Upper lobe of left lung (tissue), 6 donors: ENCODE measurements at regions not wholly inside any gene's neighbourhood (a gene's known extent, or its start where the extent isn't known, plus 50 kb on each side); places are given as distances from the start of the nearest gene placed in this dataset.

Experiments used
- ATAC-seq, 2 donors: fragments of 200-7000 bp; cut with Tn5 transposase; one replicate each; pipeline ENCODE4 v1.9.1; 2022; ENCODE audit warnings: mild to moderate bottlenecking in 2 of 2, moderate library complexity in 2 of 2; ENCODE audit not compliant: low FRiP score in 2 of 2
- DNase-seq, 2 donors: peaks; one replicate each; pipeline ENCODE4 v3.0.0-alpha.2; 2019 to 2020
- H3K27ac ChIP-seq, 4 donors: fragments of 200-600 bp; sonication (generic); one replicate each; pipeline ENCODE4 v1.5.1; 2016 to 2019
- H3K27me3 ChIP-seq, 4 donors: fragments of 200-600 bp; sonication (generic); one replicate each; pipeline ENCODE4 v1.5.1; 2017 to 2019
- H3K36me3 ChIP-seq, 4 donors: fragments of 200-600 bp; sonication (generic); one replicate each; pipeline ENCODE4 v1.5.1; 2016 to 2019
- H3K4me1 ChIP-seq, 4 donors: fragments of 200-600 bp; sonication (generic); one replicate each; pipeline ENCODE4 v1.5.1; 2018 to 2019
- H3K4me3 ChIP-seq, 4 donors: fragments of 200-600 bp; sonication (generic); one replicate each; pipeline ENCODE4 v1.5.1; 2017 to 2019; ENCODE audit warnings: mild to moderate bottlenecking in 2 of 4, moderate library complexity in 1 of 4
- H3K9me3 ChIP-seq, 4 donors: fragments of 200-600 bp; sonication (generic); one replicate each; pipeline ENCODE4 v1.5.1; 2018 to 2019
- CTCF ChIP-seq, 6 experiments: fragments of 450-650 bp in 4 of 6; fragments of 200-600 bp in 2 of 6; sonication (generic) in 2 of 6; IDR thresholded peaks; one replicate each; pipeline ENCODE4 v1.5.1; 2016 to 2019; ENCODE audit warnings: antibody characterized with exemption in 6 of 6
- EP300 ChIP-seq, 4 donors: sonication (generic); formaldehyde crosslinking; IDR thresholded peaks; one replicate each; pipeline ENCODE4 v1.5.1; 2017; ENCODE audit warnings: antibody characterized with exemption in 4 of 4, control low read depth in 2 of 4
- POLR2A ChIP-seq, 4 donors: fragments of 450-650 bp; IDR thresholded peaks; one replicate each; pipeline ENCODE4 v1.5.1; 2016 to 2017; ENCODE audit warnings: antibody characterized with exemption in 4 of 4, mild to moderate bottlenecking in 2 of 4
- POLR2AphosphoS5 ChIP-seq, 2 donors: sonication (generic); formaldehyde crosslinking; IDR thresholded peaks; one replicate each; pipeline ENCODE4 v1.5.1; 2017; ENCODE audit warnings: antibody characterized with exemption in 2 of 2
- WGBS, 2 donors: methylation state at CpG; one replicate each; pipeline ENCODE4 v1.1.5; 2017 to 2018; 5-methylcytosine and 5-hydroxymethylcytosine counted together
- donor health status: DM: no; HTN: no; CAD: no; lungs with moderate emphysema.
- donor health status: DM: no; HTN: yes; CAD: no; lungs with severe emphysema.

GRCh38 chr5:87184605-87185004 lies 83.1 kb upstream of the RASA1 start:
- no peak for ATAC-seq
- Histone ChIP-seq H3K27ac (no peak overlapping the region), H3K4me1 (no peaks in the 10 kb centered on the region), H3K27me3 (no peaks in the 10 kb centered on the region), H3K9me3 (no peaks in the 10 kb centered on the region), H3K4me3 (no peak overlapping the region), H3K36me3 (no peaks in the 10 kb centered on the region)
- TF ChIP-seq POLR2A (IDR thresholded peaks at IDR 0.05) (no peak), CTCF (IDR thresholded peaks at IDR 0.05) (no peak), EP300 (IDR thresholded peaks at IDR 0.05) (no peak)
- no peak for DNase-seq
- WGBS, 2 donors, result 80 to 85% methylated on average over 5 of the region's 5 CpGs

- DNase-seq, result no peak
- TF ChIP-seq POLR2A (IDR thresholded peaks at IDR 0.05) (no peak), POLR2AphosphoS5 (IDR thresholded peaks at IDR 0.05) (no peak), EP300 (IDR thresholded peaks at IDR 0.05) (no peak), CTCF (IDR thresholded peaks at IDR 0.05) (no peak)
- Histone ChIP-seq H3K9me3 (no peaks in the 10 kb centered on the region), H3K27ac (no peak overlapping the region), H3K4me3 (no peak overlapping the region), H3K27me3 (no peaks in the 10 kb centered on the region), H3K4me1 (no peaks in the 10 kb centered on the region), H3K36me3 (no peaks in the 10 kb centered on the region)
- ATAC-seq, result no peak
- 32 to 42% methylated on average over 3 of the region's 3 CpGs for WGBS, 2 donors
These were observed 81.8 kb upstream of the RASA1 start for GRCh38 chr5:87185838-87186237.

GRCh38 chr5:87188391-87188790 lies 79.3 kb upstream of the RASA1 start:
- TF ChIP-seq POLR2AphosphoS5 (IDR thresholded peaks at IDR 0.05) (no peak), POLR2A (IDR thresholded peaks at IDR 0.05) (no peak)
- no peaks in the 10 kb centered on the region for H3K9me3 ChIP-seq
- H3K4me1 ChIP-seq, result no peaks in the 10 kb centered on the region
- ATAC-seq (no peak), DNase-seq (no peak)
- WGBS, 2 donors, result 55 to 61% methylated on average over 3 of the region's 3 CpGs
- no peak overlapping the region for H3K27ac ChIP-seq
- no peaks in the 10 kb centered on the region for H3K27me3 ChIP-seq
- H3K4me3 ChIP-seq, result no peak overlapping the region
- no peaks in the 10 kb centered on the region for H3K36me3 ChIP-seq

- ATAC-seq, result no peak
- Histone ChIP-seq H3K36me3 (no peaks in the 10 kb centered on the region), H3K27me3 (no peaks in the 10 kb centered on the region), H3K4me3 (no peak overlapping the region), H3K27ac (no peak overlapping the region), H3K4me1 (no peaks in the 10 kb centered on the region), H3K9me3 (no peaks in the 10 kb centered on the region)
- DNase-seq, result no peak
- TF ChIP-seq EP300 (IDR thresholded peaks at IDR 0.05), result no peak
- no peak for TF ChIP-seq CTCF (IDR thresholded peaks at IDR 0.05)
These were observed 77.6 kb upstream of the RASA1 start for GRCh38 chr5:87190041-87190440.

GRCh38 chr5:87190687-87191086 lies 77.0 kb upstream of the RASA1 start:
- Histone ChIP-seq H3K36me3 (no peaks in the 10 kb centered on the region), H3K27ac (no peak overlapping the region), H3K9me3 (no peaks in the 10 kb centered on the region), H3K27me3 (no peaks in the 10 kb centered on the region), H3K4me1 (no peaks in the 10 kb centered on the region), H3K4me3 (no peak overlapping the region)
- ATAC-seq (no peak), DNase-seq (no peak)
- TF ChIP-seq EP300 (IDR thresholded peaks at IDR 0.05) (no peak), POLR2AphosphoS5 (IDR thresholded peaks at IDR 0.05) (no peak), POLR2A (IDR thresholded peaks at IDR 0.05) (no peak), CTCF (IDR thresholded peaks at IDR 0.05) (no peak)

GRCh38 chr5:87191645-87192044 lies 76.0 kb upstream of the RASA1 start:
- no peak for ATAC-seq
- Histone ChIP-seq H3K27ac (no peak overlapping the region), H3K4me3 (no peak overlapping the region), H3K27me3 (no peaks in the 10 kb centered on the region), H3K4me1 (no peaks in the 10 kb centered on the region), H3K36me3 (no peaks in the 10 kb centered on the region), H3K9me3 (no peaks in the 10 kb centered on the region)
- DNase-seq, result no peak
- TF ChIP-seq POLR2A (IDR thresholded peaks at IDR 0.05), result no peak
- no peak for TF ChIP-seq POLR2AphosphoS5 (IDR thresholded peaks at IDR 0.05)
- no peak for TF ChIP-seq CTCF (IDR thresholded peaks at IDR 0.05)
- no peak for TF ChIP-seq EP300 (IDR thresholded peaks at IDR 0.05)
